Erythroblast (primary cell): ENCODE measurements at regions not wholly inside any gene's neighbourhood (a gene's known extent, or its start where the extent isn't known, plus 50 kb on each side); places are given as distances from the start of the nearest gene placed in this dataset.

ENCODE experiments used
- GATA1 ChIP-seq: IDR thresholded peaks from 2 replicates; pipeline ENCODE4 v1.6.1; 2011; ENCODE audit warnings: low read depth, mild to moderate bottlenecking, control low read depth, low read length, moderate library complexity
- POLR2A ChIP-seq: IDR thresholded peaks from 2 replicates; pipeline ENCODE4 v1.6.1; 2011; ENCODE audit warnings: mild to moderate bottlenecking, low read length

GRCh38 chr6:134678436-134678889 lies 271.4 kb downstream of the ALDH8A1 start:
- TF ChIP-seq POLR2A (no peak), GATA1 (no peak)
